CD4-positive, CD25-positive, alpha-beta regulatory T cell (primary cell): ENCODE measurements at regions not wholly inside any gene's neighbourhood (a gene's known extent, or its start where the extent isn't known, plus 50 kb on each side); places are given as distances from the start of the nearest gene placed in this dataset.
A peak's percentile ranks its signal among the peaks of the same experiment; 100 is the strongest.

Experiments
- ATAC-seq, 2 donors: fragments of 150-1000 bp; cut with Tn5 transposase; one replicate each; pipeline ENCODE4 v1.10.0; 2021; ENCODE audit warnings: low read depth in 2 of 2, moderate number of reproducible peaks in 2 of 2, moderate library complexity in 1 of 2
- DNase-seq, 3 donors: peaks; one replicate each; pipeline versions ENCODE4 v3.0.0 to v3.0.0-alpha.2; 2012 to 2022; ENCODE audit warnings: mixed read lengths in 1 of 3
- H3K27ac ChIP-seq: one replicate; pipeline ENCODE4 v1.7.0; 2013; ENCODE audit warnings: mild to moderate bottlenecking, low read length; ENCODE audit not compliant: insufficient read depth, poor library complexity, severe bottlenecking
- H3K27me3 ChIP-seq: one replicate; pipeline ENCODE4 v1.7.0; 2013; ENCODE audit warnings: low read length; ENCODE audit not compliant: control insufficient read depth, insufficient read depth
- H3K36me3 ChIP-seq: one replicate; pipeline ENCODE4 v1.7.0; 2013; ENCODE audit warnings: mild to moderate bottlenecking, low read length, moderate library complexity; ENCODE audit not compliant: control insufficient read depth, insufficient read depth
- H3K4me1 ChIP-seq: 2 replicates; pipeline ENCODE4 v1.7.0; 2013; ENCODE audit warnings: mild to moderate bottlenecking, low read length; ENCODE audit not compliant: insufficient read depth, control insufficient read depth, poor library complexity, severe bottlenecking
- H3K4me3 ChIP-seq: one replicate; pipeline ENCODE4 v1.7.0; 2013; ENCODE audit warnings: low read depth, mild to moderate bottlenecking, low read length, moderate library complexity
- H3K9me3 ChIP-seq, 2 experiments: 1 replicate in 1 of 2; 2 replicates in 1 of 2; pipeline ENCODE4 v1.7.0; 2013; ENCODE audit warnings: low read length in 2 of 2, mild to moderate bottlenecking in 1 of 2, moderate library complexity in 1 of 2; ENCODE audit not compliant: control insufficient read depth in 2 of 2
- H3K27ac Mint-ChIP-seq, 3 donors: one replicate each; pipeline ENCODE4 v1.8.0; 2020 to 2022; ENCODE audit warnings: mild to moderate bottlenecking in 3 of 3, mixed read lengths in 3 of 3, moderate library complexity in 2 of 3
- H3K27me3 Mint-ChIP-seq: one replicate; pipeline ENCODE4 v1.8.0; 2022; ENCODE audit warnings: mild to moderate bottlenecking, mixed read lengths
- H3K36me3 Mint-ChIP-seq: one replicate; pipeline ENCODE4 v1.8.0; 2020; ENCODE audit warnings: mixed read lengths
- H3K4me1 Mint-ChIP-seq, 4 donors: one replicate each; pipeline ENCODE4 v1.8.0; 2020 to 2022; ENCODE audit warnings: mixed read lengths in 4 of 4, mild to moderate bottlenecking in 1 of 4
- H3K4me3 Mint-ChIP-seq, 4 donors: one replicate each; pipeline ENCODE4 v1.8.0; 2020 to 2022; ENCODE audit warnings: mild to moderate bottlenecking in 4 of 4, mixed read lengths in 4 of 4, moderate library complexity in 3 of 4
- H3K9me3 Mint-ChIP-seq, 7 donors: one replicate each; pipeline ENCODE4 v1.8.0; 2020 to 2022; ENCODE audit warnings: mixed read lengths in 7 of 7, mild to moderate bottlenecking in 3 of 7, moderate library complexity in 2 of 7

- H3K4me3 ChIP-seq: no peak overlapping the region
- no peak for ATAC-seq
- H3K27me3 Mint-ChIP-seq: peaks cover 5% of the 10 kb centered on the region
- peak overlapping the region in 1 of 3 donors; percentile 91 for H3K27ac Mint-ChIP-seq
- H3K36me3 Mint-ChIP-seq: no peaks in the 10 kb centered on the region
- no peak for DNase-seq
- no peaks in the 10 kb centered on the region for H3K4me1 ChIP-seq
- H3K36me3 ChIP-seq: no peaks in the 10 kb centered on the region
- H3K4me1 Mint-ChIP-seq: no peaks in the 10 kb centered on the region
- H3K9me3 ChIP-seq: no peaks in the 10 kb centered on the region
- no peak overlapping the region for H3K27ac ChIP-seq
- no peaks in the 10 kb centered on the region for H3K27me3 ChIP-seq
- no peak overlapping the region for H3K4me3 Mint-ChIP-seq
- peaks cover 0 to 10% (median 0%) of the 10 kb centered on the region in 7 donors for H3K9me3 Mint-ChIP-seq
These were observed 324.8 kb downstream of the LRFN2 start for GRCh38 chr6:40262363-40262762.

- no peaks in the 10 kb centered on the region for H3K4me1 ChIP-seq
- peaks cover 0 to 10% (median 0%) of the 10 kb centered on the region in 7 donors for H3K9me3 Mint-ChIP-seq
- H3K4me3 ChIP-seq: no peak overlapping the region
- no peaks in the 10 kb centered on the region for H3K27me3 ChIP-seq
- no peaks in the 10 kb centered on the region for H3K9me3 ChIP-seq
- peaks cover 5% of the 10 kb centered on the region for H3K27me3 Mint-ChIP-seq
- H3K4me3 Mint-ChIP-seq: no peak overlapping the region
- no peak overlapping the region for H3K27ac Mint-ChIP-seq
- ATAC-seq (no peak), DNase-seq (no peak)
- no peaks in the 10 kb centered on the region for H3K36me3 ChIP-seq
- H3K4me1 Mint-ChIP-seq: no peaks in the 10 kb centered on the region
- H3K27ac ChIP-seq: no peak overlapping the region
- no peaks in the 10 kb centered on the region for H3K36me3 Mint-ChIP-seq
These were observed 324.3 kb upstream of the MOCS1 start for GRCh38 chr6:40258531-40258930.

DNA sequence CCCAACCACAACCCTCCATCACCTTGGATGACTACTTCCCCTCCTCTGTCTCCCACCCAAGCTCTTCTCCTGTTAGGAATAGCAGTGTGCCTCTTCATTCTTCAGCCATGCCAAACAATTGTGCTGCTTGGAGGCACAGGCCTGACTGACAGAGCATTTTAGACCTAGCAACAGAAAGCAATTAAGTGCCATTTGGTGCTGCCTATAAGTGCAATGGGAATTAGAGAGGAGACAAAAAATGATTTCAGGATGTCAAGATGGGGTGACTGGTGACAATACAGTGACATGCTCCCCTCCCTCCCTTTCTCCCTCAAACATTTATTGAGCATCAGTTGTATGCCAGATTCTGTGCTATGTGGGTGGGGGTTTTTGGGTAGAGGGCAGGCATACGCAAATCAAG, 322.6 kb upstream of the MOCS1 start:
- Mint-ChIP-seq H3K27me3 (peaks cover 4% of the 10 kb centered on the region), H3K4me1 (no peaks in the 10 kb centered on the region), H3K36me3 (no peaks in the 10 kb centered on the region), H3K27ac (no peak overlapping the region), H3K4me3 (no peak overlapping the region), H3K9me3 (peaks cover 0 to 7% (median 0%) of the 10 kb centered on the region in 7 donors)
- H3K27ac ChIP-seq: no peak overlapping the region
- ATAC-seq: no peak
- no peak for DNase-seq
- H3K36me3 ChIP-seq: no peaks in the 10 kb centered on the region
- H3K9me3 ChIP-seq: no peaks in the 10 kb centered on the region
- no peaks in the 10 kb centered on the region for H3K4me1 ChIP-seq
- H3K27me3 ChIP-seq: no peaks in the 10 kb centered on the region
- H3K4me3 ChIP-seq: no peak overlapping the region

- Mint-ChIP-seq H3K4me1 (no peaks in the 10 kb centered on the region), H3K27me3 (peaks cover 4% of the 10 kb centered on the region), H3K36me3 (no peaks in the 10 kb centered on the region), H3K9me3 (peaks cover 0 to 7% (median 0%) of the 10 kb centered on the region in 7 donors), H3K27ac (no peak overlapping the region), H3K4me3 (no peak overlapping the region)
- no peaks in the 10 kb centered on the region for H3K27me3 ChIP-seq
- no peak overlapping the region for H3K27ac ChIP-seq
- no peaks in the 10 kb centered on the region for H3K9me3 ChIP-seq
- H3K4me3 ChIP-seq: no peak overlapping the region
- ATAC-seq (no peak), DNase-seq (no peak)
- no peaks in the 10 kb centered on the region for H3K4me1 ChIP-seq
- no peaks in the 10 kb centered on the region for H3K36me3 ChIP-seq
These were observed 322.0 kb upstream of the MOCS1 start for GRCh38 chr6:40256224-40256623.

DNA sequence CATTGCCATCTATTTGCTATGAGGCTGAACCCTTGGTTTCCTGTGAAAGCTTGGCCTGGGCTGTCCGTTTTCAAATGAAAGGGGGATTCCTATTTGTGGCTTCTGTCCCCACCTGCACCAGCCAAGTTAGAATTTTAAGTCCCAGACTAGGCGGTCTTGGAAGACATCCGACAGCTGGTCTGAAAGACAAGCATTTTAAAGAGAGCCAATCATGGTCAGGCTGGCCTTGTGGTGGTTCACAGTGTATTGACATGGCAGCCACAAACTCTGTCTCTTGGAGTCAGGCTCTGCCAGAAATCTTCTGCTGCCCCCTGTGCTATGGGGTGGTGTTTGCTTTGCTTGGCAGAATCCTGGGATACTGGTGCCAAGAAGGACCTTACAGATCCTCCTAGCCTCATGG, 319.2 kb upstream of the MOCS1 start:
- ATAC-seq (no peak), DNase-seq (no peak)
- H3K36me3 Mint-ChIP-seq: no peaks in the 10 kb centered on the region
- no peaks in the 10 kb centered on the region for H3K4me1 ChIP-seq
- H3K4me1 Mint-ChIP-seq: no peaks in the 10 kb centered on the region
- no peak overlapping the region for H3K4me3 ChIP-seq
- no peak overlapping the region for H3K27ac Mint-ChIP-seq
- peaks cover 4% of the 10 kb centered on the region for H3K27me3 Mint-ChIP-seq
- H3K9me3 Mint-ChIP-seq: peaks cover 0 to 7% (median 0%) of the 10 kb centered on the region in 7 donors
- no peaks in the 10 kb centered on the region for H3K27me3 ChIP-seq
- no peak overlapping the region for H3K27ac ChIP-seq
- H3K36me3 ChIP-seq: no peaks in the 10 kb centered on the region
- H3K4me3 Mint-ChIP-seq: no peak overlapping the region
- no peaks in the 10 kb centered on the region for H3K9me3 ChIP-seq

- no peak for DNase-seq
- peaks cover 0 to 10% (median 0%) of the 10 kb centered on the region in 7 donors for H3K9me3 Mint-ChIP-seq
- Histone ChIP-seq H3K36me3 (no peaks in the 10 kb centered on the region), H3K27ac (no peak overlapping the region), H3K27me3 (no peaks in the 10 kb centered on the region), H3K4me3 (no peak overlapping the region), H3K9me3 (no peaks in the 10 kb centered on the region), H3K4me1 (no peaks in the 10 kb centered on the region)
- H3K4me1 Mint-ChIP-seq: no peaks in the 10 kb centered on the region
- H3K27ac Mint-ChIP-seq: no peak overlapping the region
- ATAC-seq: no peak
- H3K27me3 Mint-ChIP-seq: peaks cover 4% of the 10 kb centered on the region
- H3K4me3 Mint-ChIP-seq: no peak overlapping the region
- H3K36me3 Mint-ChIP-seq: no peaks in the 10 kb centered on the region
These were observed 318.4 kb upstream of the MOCS1 start for GRCh38 chr6:40252531-40253258.

GRCh38 chr6:40251637-40252300, 317.5 kb upstream of the MOCS1 start:
- Mint-ChIP-seq H3K27ac (no peak overlapping the region), H3K36me3 (no peaks in the 10 kb centered on the region), H3K4me1 (no peaks in the 10 kb centered on the region), H3K9me3 (peaks cover 0 to 10% (median 0%) of the 10 kb centered on the region in 7 donors), H3K4me3 (no peak overlapping the region), H3K27me3 (peaks cover 9% of the 10 kb centered on the region)
- DNase-seq (no peak), ATAC-seq (no peak)
- Histone ChIP-seq H3K4me3 (no peak overlapping the region), H3K9me3 (no peaks in the 10 kb centered on the region), H3K27me3 (no peaks in the 10 kb centered on the region), H3K27ac (no peak overlapping the region), H3K36me3 (no peaks in the 10 kb centered on the region), H3K4me1 (no peaks in the 10 kb centered on the region)

DNA sequence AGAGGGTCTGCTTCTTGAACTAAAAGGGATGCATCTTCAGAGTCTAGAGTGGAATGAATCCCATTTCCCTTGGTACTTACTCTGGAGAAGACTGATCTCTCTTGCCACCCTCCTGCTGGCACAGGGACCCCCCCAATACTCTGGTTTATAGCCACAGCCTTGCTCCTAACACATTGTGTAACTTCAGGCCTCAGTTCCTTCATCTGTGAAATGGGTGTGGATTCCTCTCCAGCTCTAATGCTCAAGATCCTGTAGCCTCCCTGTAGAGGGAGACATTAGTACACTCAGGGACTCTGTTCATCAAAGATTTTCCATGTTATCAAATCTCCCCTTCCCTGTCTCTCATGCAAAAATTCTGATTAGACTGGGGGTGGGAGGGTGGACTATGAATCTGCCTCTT, 315.7 kb upstream of the MOCS1 start:
- Mint-ChIP-seq H3K27me3 (peaks cover 10% of the 10 kb centered on the region), H3K9me3 (peaks cover 0 to 7% (median 0%) of the 10 kb centered on the region in 7 donors), H3K36me3 (no peaks in the 10 kb centered on the region), H3K4me1 (no peaks in the 10 kb centered on the region), H3K4me3 (no peak overlapping the region), H3K27ac (no peak overlapping the region)
- Histone ChIP-seq H3K36me3 (no peaks in the 10 kb centered on the region), H3K4me3 (no peak overlapping the region), H3K27me3 (no peaks in the 10 kb centered on the region), H3K9me3 (no peaks in the 10 kb centered on the region), H3K27ac (no peak overlapping the region), H3K4me1 (no peaks in the 10 kb centered on the region)
- DNase-seq (no peak), ATAC-seq (no peak)
